ENCODE measurements at regions not wholly inside any gene's neighbourhood (a gene's known extent, or its start where the extent isn't known, plus 50 kb on each side); places are given as distances from the start of the nearest gene placed in this dataset.

GRCh38 chr1:2882966-2883696 lies 81.6 kb upstream of the TTC34 start:
- TF ChIP-seq CTCF (IDR thresholded peaks at IDR 0.05; ENCODE audit: insufficient read depth, low read length, poor library complexity, severe bottlenecking) = no peak
- no peak for TF ChIP-seq EZH2phosphoT487 (conservative IDR thresholded peaks at IDR 0.05; ENCODE audit: low read length)
- H3K9ac ChIP-seq (ENCODE audit: low read length) = no peak overlapping the region
- H3K4me3 ChIP-seq (ENCODE audit: insufficient read depth, low read length, poor library complexity, severe bottlenecking) = no peak overlapping the region
- no peaks in the 10 kb centered on the region for H3K9me3 ChIP-seq (ENCODE audit: insufficient read depth, low read length)
- no peaks in the 10 kb centered on the region for H4K20me1 ChIP-seq (ENCODE audit: low read depth, low read length)
- no peak overlapping the region for H3K4me2 ChIP-seq (ENCODE audit: low read depth, low read length, poor library complexity, severe bottlenecking)
- no peaks in the 10 kb centered on the region for H3K36me3 ChIP-seq (ENCODE audit: low read length)
- H3K27ac ChIP-seq (ENCODE audit: low read depth, low read length) = no peak overlapping the region
- H3K9me2 ChIP-seq (replicated peaks; ENCODE audit: insufficient read depth, low read length) = no peaks in the 10 kb centered on the region
- no peak overlapping the region for H2AFZ ChIP-seq (ENCODE audit: low read depth, low read length, severe bottlenecking)
- no peaks in the 10 kb centered on the region for H3F3A ChIP-seq (ENCODE audit: insufficient read depth)
- no peaks in the 10 kb centered on the region for H3K27me3 ChIP-seq (ENCODE audit: low read length)
- no peaks in the 10 kb centered on the region for H3K79me2 ChIP-seq (ENCODE audit: insufficient read depth, low read length)

DNA sequence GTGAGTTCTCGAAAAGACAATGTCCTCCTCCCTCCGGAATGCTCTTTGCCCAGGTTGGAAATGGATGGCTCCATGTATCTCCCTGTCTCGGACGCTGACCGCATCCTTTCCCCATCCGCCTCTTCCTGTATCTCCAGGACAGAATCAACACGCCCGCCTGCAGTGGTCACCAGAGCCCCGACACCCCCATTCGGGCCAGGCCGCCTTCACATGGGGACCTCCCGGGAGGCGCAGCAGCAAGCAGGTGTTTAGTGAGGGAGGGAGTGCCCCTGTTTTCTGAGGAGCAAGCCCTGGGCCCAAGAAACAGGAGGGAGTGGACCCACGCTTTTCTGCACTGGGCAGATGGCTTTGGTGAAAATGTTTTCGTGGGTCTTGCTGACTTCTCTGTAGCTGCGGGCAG lies 83.5 kb upstream of the TTC34 start:
- no peaks in the 10 kb centered on the region for H3K9me2 ChIP-seq (replicated peaks; ENCODE audit: insufficient read depth, low read length)
- no peak overlapping the region for H3K4me3 ChIP-seq (ENCODE audit: insufficient read depth, low read length, poor library complexity, severe bottlenecking)
- H3F3A ChIP-seq (ENCODE audit: insufficient read depth) = no peaks in the 10 kb centered on the region
- no peaks in the 10 kb centered on the region for H3K9me3 ChIP-seq (ENCODE audit: insufficient read depth, low read length)
- no peaks in the 10 kb centered on the region for H3K79me2 ChIP-seq (ENCODE audit: insufficient read depth, low read length)
- no peak overlapping the region for H3K4me2 ChIP-seq (ENCODE audit: low read depth, low read length, poor library complexity, severe bottlenecking)
- no peak for TF ChIP-seq EZH2phosphoT487 (conservative IDR thresholded peaks at IDR 0.05; ENCODE audit: low read length)
- TF ChIP-seq CTCF (IDR thresholded peaks at IDR 0.05; ENCODE audit: insufficient read depth, low read length, poor library complexity, severe bottlenecking) = no peak
- no peak overlapping the region for H3K27ac ChIP-seq (ENCODE audit: low read depth, low read length)
- H3K27me3 ChIP-seq (ENCODE audit: low read length) = no peaks in the 10 kb centered on the region
- no peaks in the 10 kb centered on the region for H4K20me1 ChIP-seq (ENCODE audit: low read depth, low read length)
- no peaks in the 10 kb centered on the region for H3K36me3 ChIP-seq (ENCODE audit: low read length)
- no peak overlapping the region for H2AFZ ChIP-seq (ENCODE audit: low read depth, low read length, severe bottlenecking)
- H3K9ac ChIP-seq (ENCODE audit: low read length) = no peak overlapping the region

DNA sequence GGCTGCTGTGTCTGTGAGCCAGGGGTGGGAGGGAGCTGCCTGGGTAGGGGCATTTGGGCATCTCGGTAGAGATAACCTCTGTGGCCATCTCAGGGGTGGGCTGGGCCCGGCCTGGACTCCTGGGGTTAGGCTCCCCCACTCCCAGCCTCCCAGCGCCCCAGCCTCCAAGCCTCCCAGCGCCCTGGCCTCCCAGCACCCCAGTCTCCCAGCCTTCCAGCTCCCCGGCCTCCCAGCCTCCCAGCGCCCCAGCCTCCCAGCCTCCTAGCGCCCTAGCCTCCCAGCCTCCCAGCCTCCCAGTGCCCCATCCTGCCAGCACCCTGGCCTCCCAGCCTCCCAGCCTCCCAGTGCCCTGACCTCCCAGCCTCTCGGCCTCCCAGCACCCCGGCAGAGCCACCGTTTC lies 85.1 kb upstream of the TTC34 start:
- no peak for TF ChIP-seq CTCF (IDR thresholded peaks at IDR 0.05; ENCODE audit: insufficient read depth, low read length, poor library complexity, severe bottlenecking)
- TF ChIP-seq EZH2phosphoT487 (conservative IDR thresholded peaks at IDR 0.05; ENCODE audit: low read length) = no peak
- Histone ChIP-seq H3K79me2 (ENCODE audit: insufficient read depth, low read length) (no peaks in the 10 kb centered on the region), H3K27me3 (ENCODE audit: low read length) (no peaks in the 10 kb centered on the region), H3F3A (ENCODE audit: insufficient read depth) (no peaks in the 10 kb centered on the region), H3K9me3 (ENCODE audit: insufficient read depth, low read length) (no peaks in the 10 kb centered on the region), H3K9me2 (replicated peaks; ENCODE audit: insufficient read depth, low read length) (no peaks in the 10 kb centered on the region), H3K4me3 (ENCODE audit: insufficient read depth, low read length, poor library complexity, severe bottlenecking) (no peak overlapping the region), H3K4me2 (ENCODE audit: low read depth, low read length, poor library complexity, severe bottlenecking) (no peak overlapping the region), H2AFZ (ENCODE audit: low read depth, low read length, severe bottlenecking) (no peak overlapping the region), H4K20me1 (ENCODE audit: low read depth, low read length) (no peaks in the 10 kb centered on the region), H3K36me3 (ENCODE audit: low read length) (no peaks in the 10 kb centered on the region), H3K9ac (ENCODE audit: low read length) (no peak overlapping the region), H3K27ac (ENCODE audit: low read depth, low read length) (no peak overlapping the region)

Data from SU-DHL-6 (cell line).